ENCODE measurements at regions not wholly inside any gene's neighbourhood (a gene's known extent, or its start where the extent isn't known, plus 50 kb on each side); places are given as distances from the start of the nearest gene placed in this dataset.

- Histone ChIP-seq H3K4me1 (no peaks in the 10 kb centered on the region), H3K27ac (no peak overlapping the region), H3K27me3 (no peaks in the 10 kb centered on the region), H3K36me3 (no peaks in the 10 kb centered on the region), H3K4me3 (no peak overlapping the region), H3K9me3 (peaks cover 0 to 44% (median 30%) of the 10 kb centered on the region in 4 donors)
- TF ChIP-seq EP300 (IDR thresholded peaks at IDR 0.05) (no peak), POLR2A (IDR thresholded peaks at IDR 0.05) (no peak), POLR2AphosphoS5 (IDR thresholded peaks at IDR 0.05) (no peak)
- TF ChIP-seq, protein P1, sequence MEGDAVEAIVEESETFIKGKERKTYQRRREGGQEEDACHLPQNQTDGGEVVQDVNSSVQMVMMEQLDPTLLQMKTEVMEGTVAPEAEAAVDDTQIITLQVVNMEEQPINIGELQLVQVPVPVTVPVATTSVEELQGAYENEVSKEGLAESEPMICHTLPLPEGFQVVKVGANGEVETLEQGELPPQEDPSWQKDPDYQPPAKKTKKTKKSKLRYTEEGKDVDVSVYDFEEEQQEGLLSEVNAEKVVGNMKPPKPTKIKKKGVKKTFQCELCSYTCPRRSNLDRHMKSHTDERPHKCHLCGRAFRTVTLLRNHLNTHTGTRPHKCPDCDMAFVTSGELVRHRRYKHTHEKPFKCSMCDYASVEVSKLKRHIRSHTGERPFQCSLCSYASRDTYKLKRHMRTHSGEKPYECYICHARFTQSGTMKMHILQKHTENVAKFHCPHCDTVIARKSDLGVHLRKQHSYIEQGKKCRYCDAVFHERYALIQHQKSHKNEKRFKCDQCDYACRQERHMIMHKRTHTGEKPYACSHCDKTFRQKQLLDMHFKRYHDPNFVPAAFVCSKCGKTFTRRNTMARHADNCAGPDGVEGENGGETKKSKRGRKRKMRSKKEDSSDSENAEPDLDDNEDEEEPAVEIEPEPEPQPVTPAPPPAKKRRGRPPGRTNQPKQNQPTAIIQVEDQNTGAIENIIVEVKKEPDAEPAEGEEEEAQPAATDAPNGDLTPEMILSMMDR (IDR thresholded peaks at IDR 0.05) = no peak
- no peak for DNase-seq
- intact Hi-C loops (cut with DNase I; ENCODE audit: low total_unique reads) = no loop called here
Observed at GRCh38 chr2:126419403-126419802, 236.6 kb upstream of the GYPC start.

DNA sequence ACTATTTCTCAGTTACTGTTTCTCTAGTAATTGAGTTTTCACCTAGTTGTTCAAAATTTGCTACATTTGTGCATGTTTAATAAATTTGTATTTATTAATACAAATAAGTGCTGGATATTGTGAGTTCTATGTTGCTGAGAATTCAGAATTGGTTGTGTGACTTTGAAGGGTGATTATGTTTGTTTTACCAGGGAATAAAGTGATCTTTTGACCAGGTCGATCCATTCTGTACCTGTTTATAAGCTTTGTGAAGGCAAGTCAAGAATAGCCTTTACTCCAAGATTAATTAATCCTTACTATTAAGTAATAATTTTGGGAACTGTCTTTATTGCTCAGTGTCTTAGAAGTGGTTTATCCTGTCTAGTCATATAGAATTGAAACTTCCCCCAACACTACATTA lies 230.0 kb upstream of the GYPC start:
- WGBS, 5 donors = 74 to 91% (median 86%) methylated on average over 1 of the region's 1 CpG
- no peak for TF ChIP-seq EP300 (IDR thresholded peaks at IDR 0.05)
- TF ChIP-seq POLR2A (IDR thresholded peaks at IDR 0.05) = no peak
- TF ChIP-seq, protein P1 (IDR thresholded peaks at IDR 0.05) = no peak
- no peak for TF ChIP-seq POLR2AphosphoS5 (IDR thresholded peaks at IDR 0.05)
- Histone ChIP-seq H3K4me3 (no peak overlapping the region), H3K27me3 (no peaks in the 10 kb centered on the region), H3K4me1 (no peaks in the 10 kb centered on the region), H3K9me3 (peaks cover 0 to 13% (median 5%) of the 10 kb centered on the region in 4 donors), H3K27ac (no peak overlapping the region), H3K36me3 (no peaks in the 10 kb centered on the region)
- intact Hi-C loops (cut with DNase I; ENCODE audit: low total_unique reads) = no loop called here
- DNase-seq = no peak

DNA sequence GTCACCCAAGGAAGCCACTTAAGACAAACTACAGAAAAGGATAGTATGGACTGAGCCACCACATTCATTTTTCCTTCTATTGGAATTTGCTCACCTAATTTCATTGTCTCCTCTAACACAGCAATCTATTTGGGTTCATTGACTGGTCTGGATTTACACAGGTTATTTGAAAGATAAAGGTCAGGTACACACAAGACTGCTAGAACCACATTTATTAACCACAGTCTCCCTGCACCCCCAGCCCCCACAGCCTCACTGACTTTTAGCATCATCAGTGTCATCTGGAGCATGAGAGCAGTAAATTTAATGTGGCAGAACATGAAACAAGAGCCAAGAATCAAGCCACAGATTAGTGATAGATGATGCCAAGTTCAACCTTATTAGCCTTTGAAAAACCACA lies 226.9 kb upstream of the GYPC start:
- intact Hi-C loops (cut with DNase I; ENCODE audit: low total_unique reads) = no loop called here
- H3K36me3 ChIP-seq = no peaks in the 10 kb centered on the region
- TF ChIP-seq POLR2AphosphoS5 (IDR thresholded peaks at IDR 0.05) (no peak), POLR2A (IDR thresholded peaks at IDR 0.05) (no peak), EP300 (IDR thresholded peaks at IDR 0.05) (no peak)
- TF ChIP-seq, protein P1 (IDR thresholded peaks at IDR 0.05) = no peak
- no peaks in the 10 kb centered on the region for H3K27me3 ChIP-seq
- peaks cover 0 to 5% (median 0%) of the 10 kb centered on the region in 4 donors for H3K9me3 ChIP-seq
- H3K4me1 ChIP-seq = no peaks in the 10 kb centered on the region
- no peak overlapping the region for H3K27ac ChIP-seq
- no peak overlapping the region for H3K4me3 ChIP-seq
- DNase-seq = no peak

DNA sequence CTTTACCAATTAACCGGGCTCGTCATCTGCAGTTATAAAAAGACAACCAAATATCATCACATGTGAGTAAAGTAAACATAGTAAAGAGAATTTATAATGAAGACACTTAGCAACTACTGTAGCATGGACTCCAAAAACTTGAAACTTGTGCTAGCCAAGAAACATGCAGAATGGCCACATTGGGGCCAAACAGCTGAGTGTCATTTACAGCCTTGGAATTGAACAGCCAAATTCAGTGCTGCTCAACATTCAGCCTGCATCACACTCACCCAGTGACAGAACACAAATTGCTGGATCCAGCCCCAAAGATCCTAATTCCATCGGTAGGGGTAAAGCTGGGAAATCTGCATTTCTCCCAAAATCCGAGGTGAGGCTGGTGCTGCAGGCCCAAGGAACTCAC lies 224.8 kb upstream of the GYPC start:
- no peaks in the 10 kb centered on the region for H3K36me3 ChIP-seq
- H3K4me3 ChIP-seq = no peak overlapping the region
- H3K9me3 ChIP-seq = no peaks in the 10 kb centered on the region
- no peaks in the 10 kb centered on the region for H3K27me3 ChIP-seq
- TF ChIP-seq POLR2A (IDR thresholded peaks at IDR 0.05) (no peak), POLR2AphosphoS5 (IDR thresholded peaks at IDR 0.05) (no peak), EP300 (IDR thresholded peaks at IDR 0.05) (no peak)
- TF ChIP-seq, protein P1 (IDR thresholded peaks at IDR 0.05) = no peak
- intact Hi-C loops (cut with DNase I; ENCODE audit: low total_unique reads) = no loop called here
- H3K4me1 ChIP-seq = no peaks in the 10 kb centered on the region
- 69 to 90% (median 82%) methylated on average over 4 of the region's 4 CpGs for WGBS, 5 donors
- no peak for DNase-seq
- no peak overlapping the region for H3K27ac ChIP-seq

Measured in stomach (tissue), 8 donors.